ENCODE measurements at regions not wholly inside any gene's neighbourhood (a gene's known extent, or its start where the extent isn't known, plus 50 kb on each side); places are given as distances from the start of the nearest gene placed in this dataset.

DNA sequence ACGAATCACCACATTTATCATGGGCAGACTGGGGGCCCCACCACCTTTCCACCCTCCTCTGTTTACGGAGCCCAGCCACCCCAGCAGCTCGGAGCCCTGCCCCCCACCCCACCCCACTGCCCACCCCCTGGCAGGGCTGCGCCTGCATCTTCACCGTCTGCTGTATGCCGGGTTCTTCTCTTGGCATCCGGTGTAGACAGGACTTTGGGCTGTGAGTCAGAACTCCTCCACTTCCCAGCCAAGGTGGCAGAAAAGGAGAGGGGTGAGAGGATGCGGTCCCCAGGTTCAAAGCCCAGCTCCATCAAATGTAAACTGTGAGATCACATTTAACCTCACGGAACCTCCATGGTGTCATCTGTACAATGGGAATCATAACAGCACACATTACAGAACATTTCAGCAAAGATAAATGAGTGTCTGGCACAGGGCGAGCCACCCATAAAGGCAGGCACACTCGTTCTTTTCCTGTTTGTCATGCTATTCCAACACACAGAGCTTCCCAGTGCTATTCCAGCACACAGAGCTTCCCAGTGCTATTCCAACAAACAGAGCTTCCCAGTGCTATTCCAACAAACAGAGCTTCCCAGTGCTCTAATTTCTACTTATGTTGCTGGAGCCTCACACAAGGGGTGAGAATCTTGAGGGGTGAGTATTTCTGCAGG lies 292.7 kb upstream of the RTL1 start:
- Mint-ChIP-seq H3K27ac (no peak overlapping the region), H3K27me3 (ENCODE audit: insufficient read depth, low read depth, poor library complexity) (peaks cover 5% of the 10 kb centered on the region), H3K4me1 (peaks cover 11% of the 10 kb centered on the region), H3K4me3 (no peak overlapping the region), H3K9me3 (no peaks in the 10 kb centered on the region), H3K36me3 (ENCODE audit: low read depth) (no peaks in the 10 kb centered on the region)
- no peak for DNase-seq (ENCODE audit: low spot score)
- no peak overlapping the region for H2AFZ ChIP-seq
- H3K27me3 ChIP-seq (ENCODE audit: insufficient read depth): no peaks in the 10 kb centered on the region
- H3K36me3 ChIP-seq (ENCODE audit: insufficient read depth): no peaks in the 10 kb centered on the region
- no peaks in the 10 kb centered on the region for H3K79me2 ChIP-seq (replicated peaks; ENCODE audit: insufficient read depth)
- no peak overlapping the region for H3K4me3 ChIP-seq
- H3K4me1 ChIP-seq (ENCODE audit: insufficient read depth): no peaks in the 10 kb centered on the region; the same call in 1 of the 2 replicates
- no peak overlapping the region for H3K27ac ChIP-seq (ENCODE audit: low read depth)
- ATAC-seq: no peak
- TF ChIP-seq CREB1 (CRISPR knock-in tag; IDR thresholded peaks at IDR 0.05; ENCODE audit: low read depth) (no peak), POLR2AphosphoS5 (IDR thresholded peaks at IDR 0.05; ENCODE audit: low read depth) (no peak)
- TF ChIP-seq, protein P1, sequence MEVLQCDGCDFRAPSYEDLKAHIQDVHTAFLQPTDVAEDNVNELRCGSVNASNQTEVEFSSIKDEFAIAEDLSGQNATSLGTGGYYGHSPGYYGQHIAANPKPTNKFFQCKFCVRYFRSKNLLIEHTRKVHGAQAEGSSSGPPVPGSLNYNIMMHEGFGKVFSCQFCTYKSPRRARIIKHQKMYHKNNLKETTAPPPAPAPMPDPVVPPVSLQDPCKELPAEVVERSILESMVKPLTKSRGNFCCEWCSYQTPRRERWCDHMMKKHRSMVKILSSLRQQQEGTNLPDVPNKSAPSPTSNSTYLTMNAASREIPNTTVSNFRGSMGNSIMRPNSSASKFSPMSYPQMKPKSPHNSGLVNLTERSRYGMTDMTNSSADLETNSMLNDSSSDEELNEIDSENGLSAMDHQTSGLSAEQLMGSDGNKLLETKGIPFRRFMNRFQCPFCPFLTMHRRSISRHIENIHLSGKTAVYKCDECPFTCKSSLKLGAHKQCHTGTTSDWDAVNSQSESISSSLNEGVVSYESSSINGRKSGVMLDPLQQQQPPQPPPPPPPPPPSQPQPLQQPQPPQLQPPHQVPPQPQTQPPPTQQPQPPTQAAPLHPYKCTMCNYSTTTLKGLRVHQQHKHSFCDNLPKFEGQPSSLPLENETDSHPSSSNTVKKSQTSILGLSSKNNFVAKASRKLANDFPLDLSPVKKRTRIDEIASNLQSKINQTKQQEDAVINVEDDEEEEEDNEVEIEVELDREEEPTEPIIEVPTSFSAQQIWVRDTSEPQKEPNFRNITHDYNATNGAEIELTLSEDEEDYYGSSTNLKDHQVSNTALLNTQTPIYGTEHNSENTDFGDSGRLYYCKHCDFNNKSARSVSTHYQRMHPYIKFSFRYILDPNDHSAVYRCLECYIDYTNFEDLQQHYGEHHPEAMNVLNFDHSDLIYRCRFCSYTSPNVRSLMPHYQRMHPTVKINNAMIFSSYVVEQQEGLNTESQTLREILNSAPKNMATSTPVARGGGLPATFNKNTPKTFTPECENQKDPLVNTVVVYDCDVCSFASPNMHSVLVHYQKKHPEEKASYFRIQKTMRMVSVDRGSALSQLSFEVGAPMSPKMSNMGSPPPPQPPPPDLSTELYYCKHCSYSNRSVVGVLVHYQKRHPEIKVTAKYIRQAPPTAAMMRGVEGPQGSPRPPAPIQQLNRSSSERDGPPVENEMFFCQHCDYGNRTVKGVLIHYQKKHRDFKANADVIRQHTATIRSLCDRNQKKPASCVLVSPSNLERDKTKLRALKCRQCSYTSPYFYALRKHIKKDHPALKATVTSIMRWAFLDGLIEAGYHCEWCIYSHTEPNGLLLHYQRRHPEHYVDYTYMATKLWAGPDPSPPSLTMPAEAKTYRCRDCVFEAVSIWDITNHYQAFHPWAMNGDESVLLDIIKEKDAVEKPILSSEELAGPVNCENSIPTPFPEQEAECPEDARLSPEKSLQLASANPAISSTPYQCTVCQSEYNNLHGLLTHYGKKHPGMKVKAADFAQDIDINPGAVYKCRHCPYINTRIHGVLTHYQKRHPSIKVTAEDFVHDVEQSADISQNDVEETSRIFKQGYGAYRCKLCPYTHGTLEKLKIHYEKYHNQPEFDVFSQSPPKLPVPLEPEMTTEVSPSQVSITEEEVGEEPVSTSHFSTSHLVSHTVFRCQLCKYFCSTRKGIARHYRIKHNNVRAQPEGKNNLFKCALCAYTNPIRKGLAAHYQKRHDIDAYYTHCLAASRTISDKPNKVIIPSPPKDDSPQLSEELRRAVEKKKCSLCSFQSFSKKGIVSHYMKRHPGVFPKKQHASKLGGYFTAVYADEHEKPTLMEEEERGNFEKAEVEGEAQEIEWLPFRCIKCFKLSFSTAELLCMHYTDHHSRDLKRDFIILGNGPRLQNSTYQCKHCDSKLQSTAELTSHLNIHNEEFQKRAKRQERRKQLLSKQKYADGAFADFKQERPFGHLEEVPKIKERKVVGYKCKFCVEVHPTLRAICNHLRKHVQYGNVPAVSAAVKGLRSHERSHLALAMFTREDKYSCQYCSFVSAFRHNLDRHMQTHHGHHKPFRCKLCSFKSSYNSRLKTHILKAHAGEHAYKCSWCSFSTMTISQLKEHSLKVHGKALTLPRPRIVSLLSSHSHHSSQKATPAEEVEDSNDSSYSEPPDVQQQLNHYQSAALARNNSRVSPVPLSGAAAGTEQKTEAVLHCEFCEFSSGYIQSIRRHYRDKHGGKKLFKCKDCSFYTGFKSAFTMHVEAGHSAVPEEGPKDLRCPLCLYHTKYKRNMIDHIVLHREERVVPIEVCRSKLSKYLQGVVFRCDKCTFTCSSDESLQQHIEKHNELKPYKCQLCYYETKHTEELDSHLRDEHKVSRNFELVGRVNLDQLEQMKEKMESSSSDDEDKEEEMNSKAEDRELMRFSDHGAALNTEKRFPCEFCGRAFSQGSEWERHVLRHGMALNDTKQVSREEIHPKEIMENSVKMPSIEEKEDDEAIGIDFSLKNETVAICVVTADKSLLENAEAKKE (CRISPR knock-in tag; IDR thresholded peaks at IDR 0.05): no peak
- no peaks in the 10 kb centered on the region for H4K20me1 ChIP-seq (replicated peaks; ENCODE audit: insufficient read depth)
- no peak overlapping the region for H3K4me2 ChIP-seq
- no peaks in the 10 kb centered on the region for H3K9me2 ChIP-seq (ENCODE audit: insufficient read depth)
- H3F3A ChIP-seq (replicated peaks; ENCODE audit: low read depth): no peaks in the 10 kb centered on the region

DNA sequence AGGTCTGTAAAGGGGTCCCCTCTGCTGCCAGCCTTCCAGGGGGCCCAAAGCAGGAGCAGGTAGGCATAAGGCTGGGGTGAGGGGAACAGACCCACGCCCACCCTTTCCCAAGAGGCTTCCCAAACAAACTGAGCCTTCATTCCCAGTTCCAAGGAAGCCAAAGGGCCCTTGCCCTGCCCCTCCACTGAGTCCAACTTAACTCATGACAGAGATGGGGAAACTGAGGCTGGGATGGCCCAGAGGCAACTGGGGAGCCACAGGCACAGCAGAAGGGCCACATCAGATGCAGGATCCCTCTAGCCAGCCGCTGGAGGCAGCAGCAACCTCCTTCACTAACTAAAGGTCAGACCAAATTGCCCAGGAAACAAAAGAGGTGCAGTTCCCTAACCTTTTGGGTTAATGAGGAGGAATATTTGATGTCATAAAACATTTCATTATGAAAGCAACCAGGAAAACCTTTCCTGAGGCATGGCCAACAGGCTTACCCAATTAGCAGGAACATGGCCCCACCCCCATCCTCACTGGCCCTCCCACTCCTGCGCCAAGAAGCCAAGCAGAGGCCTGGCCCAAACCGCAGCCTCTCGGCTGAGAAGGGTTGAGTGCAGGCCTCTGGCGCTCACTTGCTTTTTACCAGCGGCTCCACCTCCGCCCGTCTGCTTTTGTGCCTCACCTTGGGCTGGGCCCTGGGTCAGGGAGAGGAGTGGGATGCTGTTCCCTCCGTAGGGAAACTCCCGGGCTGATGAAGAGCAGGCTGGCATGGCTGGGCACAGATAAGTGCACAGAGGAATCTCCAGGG lies 293.5 kb upstream of the RTL1 start:
- no peaks in the 10 kb centered on the region; the same call in 1 of the 2 replicates for H3K4me1 ChIP-seq (ENCODE audit: insufficient read depth)
- Mint-ChIP-seq H3K36me3 (ENCODE audit: low read depth) (no peaks in the 10 kb centered on the region), H3K27ac (no peak overlapping the region), H3K4me3 (no peak overlapping the region), H3K9me3 (0 out of 3 replicates have a peak, but pooled peaks cover 2% of the 10 kb centered on the region), H3K27me3 (ENCODE audit: insufficient read depth, low read depth, poor library complexity) (peaks cover 5% of the 10 kb centered on the region), H3K4me1 (peaks cover 11% of the 10 kb centered on the region)
- DNase-seq (ENCODE audit: low spot score) (peak; percentile 60), ATAC-seq (peak; percentile 83)
- no peak overlapping the region for H3K4me3 ChIP-seq
- H3K27ac ChIP-seq (ENCODE audit: low read depth): no peak overlapping the region
- no peak overlapping the region for H3K4me2 ChIP-seq
- no peaks in the 10 kb centered on the region for H3K36me3 ChIP-seq (ENCODE audit: insufficient read depth)
- no peaks in the 10 kb centered on the region for H3K79me2 ChIP-seq (replicated peaks; ENCODE audit: insufficient read depth)
- H4K20me1 ChIP-seq (replicated peaks; ENCODE audit: insufficient read depth): no peaks in the 10 kb centered on the region
- peak overlapping the region; percentile 76; the same call in 1 of the 2 replicates for H2AFZ ChIP-seq
- no peaks in the 10 kb centered on the region for H3F3A ChIP-seq (replicated peaks; ENCODE audit: low read depth)
- no peaks in the 10 kb centered on the region for H3K27me3 ChIP-seq (ENCODE audit: insufficient read depth)
- no peaks in the 10 kb centered on the region for H3K9me2 ChIP-seq (ENCODE audit: insufficient read depth)
- TF ChIP-seq ZNF114 (CRISPR knock-in tag; IDR thresholded peaks at IDR 0.05): no peak
- TF ChIP-seq, protein P2, sequence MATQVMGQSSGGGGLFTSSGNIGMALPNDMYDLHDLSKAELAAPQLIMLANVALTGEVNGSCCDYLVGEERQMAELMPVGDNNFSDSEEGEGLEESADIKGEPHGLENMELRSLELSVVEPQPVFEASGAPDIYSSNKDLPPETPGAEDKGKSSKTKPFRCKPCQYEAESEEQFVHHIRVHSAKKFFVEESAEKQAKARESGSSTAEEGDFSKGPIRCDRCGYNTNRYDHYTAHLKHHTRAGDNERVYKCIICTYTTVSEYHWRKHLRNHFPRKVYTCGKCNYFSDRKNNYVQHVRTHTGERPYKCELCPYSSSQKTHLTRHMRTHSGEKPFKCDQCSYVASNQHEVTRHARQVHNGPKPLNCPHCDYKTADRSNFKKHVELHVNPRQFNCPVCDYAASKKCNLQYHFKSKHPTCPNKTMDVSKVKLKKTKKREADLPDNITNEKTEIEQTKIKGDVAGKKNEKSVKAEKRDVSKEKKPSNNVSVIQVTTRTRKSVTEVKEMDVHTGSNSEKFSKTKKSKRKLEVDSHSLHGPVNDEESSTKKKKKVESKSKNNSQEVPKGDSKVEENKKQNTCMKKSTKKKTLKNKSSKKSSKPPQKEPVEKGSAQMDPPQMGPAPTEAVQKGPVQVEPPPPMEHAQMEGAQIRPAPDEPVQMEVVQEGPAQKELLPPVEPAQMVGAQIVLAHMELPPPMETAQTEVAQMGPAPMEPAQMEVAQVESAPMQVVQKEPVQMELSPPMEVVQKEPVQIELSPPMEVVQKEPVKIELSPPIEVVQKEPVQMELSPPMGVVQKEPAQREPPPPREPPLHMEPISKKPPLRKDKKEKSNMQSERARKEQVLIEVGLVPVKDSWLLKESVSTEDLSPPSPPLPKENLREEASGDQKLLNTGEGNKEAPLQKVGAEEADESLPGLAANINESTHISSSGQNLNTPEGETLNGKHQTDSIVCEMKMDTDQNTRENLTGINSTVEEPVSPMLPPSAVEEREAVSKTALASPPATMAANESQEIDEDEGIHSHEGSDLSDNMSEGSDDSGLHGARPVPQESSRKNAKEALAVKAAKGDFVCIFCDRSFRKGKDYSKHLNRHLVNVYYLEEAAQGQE (IDR thresholded peaks at IDR 0.05; ENCODE audit: unreplicated experiment): no peak
- TF ChIP-seq NANOG (IDR thresholded peaks at IDR 0.05; ENCODE audit: borderline replicate concordance): no peak
- no peak for TF ChIP-seq JUNB (IDR thresholded peaks at IDR 0.05; ENCODE audit: unreplicated experiment)
- TF ChIP-seq, protein P3, sequence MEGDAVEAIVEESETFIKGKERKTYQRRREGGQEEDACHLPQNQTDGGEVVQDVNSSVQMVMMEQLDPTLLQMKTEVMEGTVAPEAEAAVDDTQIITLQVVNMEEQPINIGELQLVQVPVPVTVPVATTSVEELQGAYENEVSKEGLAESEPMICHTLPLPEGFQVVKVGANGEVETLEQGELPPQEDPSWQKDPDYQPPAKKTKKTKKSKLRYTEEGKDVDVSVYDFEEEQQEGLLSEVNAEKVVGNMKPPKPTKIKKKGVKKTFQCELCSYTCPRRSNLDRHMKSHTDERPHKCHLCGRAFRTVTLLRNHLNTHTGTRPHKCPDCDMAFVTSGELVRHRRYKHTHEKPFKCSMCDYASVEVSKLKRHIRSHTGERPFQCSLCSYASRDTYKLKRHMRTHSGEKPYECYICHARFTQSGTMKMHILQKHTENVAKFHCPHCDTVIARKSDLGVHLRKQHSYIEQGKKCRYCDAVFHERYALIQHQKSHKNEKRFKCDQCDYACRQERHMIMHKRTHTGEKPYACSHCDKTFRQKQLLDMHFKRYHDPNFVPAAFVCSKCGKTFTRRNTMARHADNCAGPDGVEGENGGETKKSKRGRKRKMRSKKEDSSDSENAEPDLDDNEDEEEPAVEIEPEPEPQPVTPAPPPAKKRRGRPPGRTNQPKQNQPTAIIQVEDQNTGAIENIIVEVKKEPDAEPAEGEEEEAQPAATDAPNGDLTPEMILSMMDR (conservative IDR thresholded peaks at IDR 0.05; ENCODE audit: low read depth in 2 of 2): no peak
- TF ChIP-seq STAT1 (IDR thresholded peaks at IDR 0.05; ENCODE audit: unreplicated experiment): no peak
